GM10266 (cell line): ENCODE measurements at regions not wholly inside any gene's neighbourhood (a gene's known extent, or its start where the extent isn't known, plus 50 kb on each side); places are given as distances from the start of the nearest gene placed in this dataset.

Experiments
- DNase-seq: peaks from one replicate; pipeline ENCODE4 v3.0.0; 2012; ENCODE audit errors: extremely low spot score
- CTCF ChIP-seq: IDR thresholded peaks from 2 replicates; pipeline ENCODE4 v1.5.1; 2012; ENCODE audit warnings: mild to moderate bottlenecking, low read depth; ENCODE audit not compliant: control insufficient read depth, insufficient read depth; ENCODE audit errors: missing control alignments

DNA sequence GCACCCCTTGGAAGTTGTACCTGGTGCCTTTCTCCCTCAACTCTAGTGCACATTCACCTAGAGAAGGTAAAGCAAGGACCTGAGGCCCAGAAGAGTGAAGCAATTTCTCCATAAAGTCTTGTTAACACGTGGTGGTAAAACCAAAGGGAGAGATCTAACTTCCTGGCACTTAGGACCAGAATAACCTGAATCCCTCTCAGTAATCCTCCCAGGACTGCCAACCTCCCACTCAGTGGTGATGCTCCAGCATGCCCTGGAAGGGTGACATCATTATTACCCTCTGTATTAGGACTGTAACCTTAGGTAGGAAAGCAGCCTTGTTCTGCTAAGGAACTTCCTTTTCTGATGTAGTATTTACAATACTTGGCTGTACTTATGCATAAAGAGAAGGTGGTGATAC, 330.6 kb upstream of the MARCKS start:
- TF ChIP-seq CTCF: no peak

DNA sequence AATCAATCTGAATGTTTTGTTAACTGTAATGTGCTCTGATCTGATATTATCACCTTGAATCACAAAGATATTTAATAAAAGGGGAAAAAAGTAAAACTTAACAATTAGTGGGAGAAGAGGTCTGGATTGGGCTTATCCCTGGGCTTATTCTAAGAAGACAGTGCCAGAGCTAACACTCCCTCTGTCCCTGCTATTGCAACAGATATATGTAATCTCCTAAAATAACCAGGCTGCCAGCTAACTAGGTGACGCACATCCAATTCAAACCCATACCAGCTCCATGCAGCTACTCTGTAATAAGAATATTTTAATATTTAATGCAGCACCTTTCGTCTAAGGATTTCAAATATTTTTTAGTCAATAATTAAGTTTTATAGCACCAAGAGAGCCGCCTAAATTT, 330.1 kb upstream of the MARCKS start:
- no peak for TF ChIP-seq CTCF
- DNase-seq: no peak

More for the DNA sequence above, 330.6 kb upstream of the MARCKS start:
- no peak for DNase-seq

DNA sequence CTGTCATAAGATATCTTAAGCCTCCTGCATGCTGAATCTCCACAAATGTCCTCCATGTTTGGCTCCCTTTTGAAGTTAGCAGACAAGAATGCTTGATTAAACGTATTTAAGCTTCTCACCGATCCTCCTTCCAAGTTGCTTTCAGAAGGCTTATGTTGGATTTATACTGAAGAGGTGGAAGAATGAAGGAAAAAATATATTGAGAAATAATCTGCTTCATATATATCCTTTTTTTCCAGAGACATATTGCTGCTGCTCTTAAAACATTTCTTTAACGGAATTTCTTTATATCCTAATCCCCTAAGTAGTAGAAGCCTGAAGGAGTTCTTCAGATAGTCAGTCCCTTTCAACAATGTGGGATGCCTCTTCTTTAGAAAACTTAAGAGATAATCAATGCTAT, 329.0 kb upstream of the MARCKS start:
- DNase-seq: no peak
- no peak for TF ChIP-seq CTCF

DNA sequence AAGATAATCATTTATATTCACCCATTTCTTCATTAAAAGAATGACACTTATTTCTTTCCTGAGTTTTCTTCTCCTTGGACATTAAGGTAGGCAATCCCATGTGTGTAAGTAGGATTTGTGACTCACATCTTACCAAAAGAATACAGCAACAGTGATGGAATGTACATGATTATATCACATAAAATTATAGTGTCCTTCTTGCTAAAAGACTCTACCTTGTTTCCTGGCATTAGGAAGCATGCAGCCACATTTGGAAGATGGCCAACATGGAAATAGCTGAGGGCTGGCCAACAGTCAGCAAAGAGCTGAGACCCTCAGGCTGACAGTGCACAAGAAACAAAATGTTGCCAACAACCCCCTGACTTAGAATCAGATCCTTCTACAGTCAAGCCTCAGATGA, 327.9 kb upstream of the MARCKS start:
- TF ChIP-seq CTCF: no peak
- no peak for DNase-seq

GRCh38 chr6:113529879-113530278, 327.3 kb upstream of the MARCKS start:
- TF ChIP-seq CTCF: no peak

GRCh38 chr6:113530769-113531168, 326.4 kb upstream of the MARCKS start:
- DNase-seq: no peak
- no peak for TF ChIP-seq CTCF

More at GRCh38 chr6:113529879-113530278, 327.3 kb upstream of the MARCKS start:
- no peak for DNase-seq

DNA sequence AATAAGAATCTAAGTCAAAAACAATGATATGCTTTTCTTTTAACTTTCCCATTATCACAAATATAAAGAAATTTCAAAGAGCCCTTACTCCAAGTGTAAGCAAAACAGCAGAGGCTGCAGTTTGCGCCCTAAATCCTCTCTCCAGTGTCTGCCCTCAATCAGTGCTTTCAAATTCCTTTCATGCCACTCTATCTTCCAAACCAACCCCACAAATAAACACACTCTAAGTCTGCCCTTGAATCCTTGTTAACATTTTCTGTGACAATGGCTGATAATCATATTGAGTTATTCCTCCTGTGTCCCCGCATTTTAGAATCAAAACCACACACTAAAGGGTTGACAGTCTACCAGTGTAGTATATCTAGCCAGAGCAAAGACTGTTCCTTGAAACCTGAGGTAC, 317.9 kb upstream of the MARCKS start:
- no peak for TF ChIP-seq CTCF
- DNase-seq: no peak
